ENCODE measurements at regions not wholly inside any gene's neighbourhood (a gene's known extent, or its start where the extent isn't known, plus 50 kb on each side); places are given as distances from the start of the nearest gene placed in this dataset.

- TF ChIP-seq EZH2 (IDR thresholded peaks at IDR 0.05) (no peak), POLR2AphosphoS5 (IDR thresholded peaks at IDR 0.05; ENCODE audit: borderline replicate concordance, low read depth, low read length) (no peak), FOXP2 (optimal IDR thresholded peaks at IDR 0.05; ENCODE audit: control extremely low read depth, extremely low read length, insufficient read depth) (no peak)
Measured at GRCh38 chr5:174282391-174282790, 236.9 kb downstream of the NSG2 start.
